ENCODE measurements at regions not wholly inside any gene's neighbourhood (a gene's known extent, or its start where the extent isn't known, plus 50 kb on each side); places are given as distances from the start of the nearest gene placed in this dataset.
"Not testable (repeated sequence)": the region's sequence is repeated elsewhere in the genome, so short reads cannot be mapped to it uniquely, and the experiment has no call there.

- no peak for DNase-seq (ENCODE audit: low read depth, low spot score)
Measured at GRCh38 chr5:91243852-91244251, 139.3 kb downstream of the ARRDC3 start.

DNA sequence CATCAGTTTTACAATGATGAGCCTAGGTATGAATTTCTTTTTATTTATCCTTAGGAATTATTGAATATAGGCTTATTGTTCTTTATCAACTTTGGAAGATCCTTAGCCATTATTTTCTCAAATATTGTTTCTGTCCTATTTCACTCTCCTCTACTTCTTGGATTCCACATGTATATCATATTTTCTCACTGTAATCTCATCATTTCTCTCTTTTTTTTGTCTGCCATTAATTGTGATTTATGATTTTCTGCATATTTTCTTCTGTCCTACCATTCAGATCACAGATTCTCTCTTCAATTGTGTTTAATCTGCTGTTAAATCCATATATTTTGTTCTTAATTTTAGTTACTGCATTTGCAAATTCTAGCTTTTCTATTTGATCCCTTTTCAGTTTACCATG, 139.8 kb downstream of the ARRDC3 start:
- DNase-seq (ENCODE audit: low read depth, low spot score) = no peak

- not testable (repeated sequence) for DNase-seq (ENCODE audit: low read depth, low spot score)
Measured at GRCh38 chr5:91241460-91241859, 141.7 kb downstream of the ARRDC3 start.

- no peak for DNase-seq (ENCODE audit: low read depth, low spot score)
Measured at GRCh38 chr5:91240175-91240574, 142.9 kb downstream of the ARRDC3 start.

DNA sequence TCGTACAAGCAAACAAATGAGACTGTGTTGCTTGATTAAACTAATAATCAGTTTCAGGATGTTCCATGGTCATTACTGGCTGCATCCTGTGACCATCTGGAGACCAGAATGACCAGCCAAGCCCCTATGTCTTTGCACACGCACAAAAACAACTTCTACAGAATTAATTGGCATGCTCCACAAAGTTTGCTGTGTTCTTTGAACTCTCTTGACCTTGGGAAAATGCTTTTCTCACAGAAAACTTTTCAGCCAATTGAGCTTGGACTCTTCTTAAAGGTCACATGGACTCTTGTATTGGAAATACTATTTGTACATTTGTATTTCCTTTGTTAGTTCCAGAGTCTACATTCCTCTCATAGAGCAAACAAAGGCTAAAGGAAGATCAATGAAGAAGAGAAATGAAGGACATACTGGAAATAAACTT, 147.8 kb downstream of the ARRDC3 start:
- DNase-seq (ENCODE audit: low read depth, low spot score) = no peak

- DNase-seq (ENCODE audit: low read depth, low spot score) = no peak
Measured at GRCh38 chr5:91232523-91232922, 150.6 kb downstream of the ARRDC3 start.

GRCh38 chr5:91229031-91229727, 153.9 kb downstream of the ARRDC3 start:
- no peak for DNase-seq (ENCODE audit: low read depth, low spot score)

DNA sequence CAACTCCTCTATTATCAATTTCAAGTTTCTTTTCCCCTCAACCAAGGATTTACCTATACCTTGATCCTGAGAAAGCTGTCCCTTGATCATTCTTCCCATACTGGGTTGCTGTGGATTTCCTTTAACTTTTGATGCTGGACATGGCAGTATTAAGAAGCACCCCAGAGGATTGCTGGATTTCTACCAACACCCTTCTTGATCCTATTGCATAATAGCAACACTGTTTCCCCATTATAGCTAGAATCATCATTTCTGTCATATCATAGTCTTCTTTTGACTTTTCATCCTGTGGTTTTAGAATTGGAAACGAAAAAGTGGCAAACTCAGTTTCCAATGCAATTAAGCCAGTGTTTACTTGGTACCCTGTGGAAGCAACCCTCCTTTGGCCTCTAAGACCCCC, 154.9 kb downstream of the ARRDC3 start:
- no peak for DNase-seq (ENCODE audit: low read depth, low spot score)

GRCh38 chr5:91225848-91226686, 157.1 kb downstream of the ARRDC3 start:
- no peak for DNase-seq (ENCODE audit: low read depth, low spot score)

DNA sequence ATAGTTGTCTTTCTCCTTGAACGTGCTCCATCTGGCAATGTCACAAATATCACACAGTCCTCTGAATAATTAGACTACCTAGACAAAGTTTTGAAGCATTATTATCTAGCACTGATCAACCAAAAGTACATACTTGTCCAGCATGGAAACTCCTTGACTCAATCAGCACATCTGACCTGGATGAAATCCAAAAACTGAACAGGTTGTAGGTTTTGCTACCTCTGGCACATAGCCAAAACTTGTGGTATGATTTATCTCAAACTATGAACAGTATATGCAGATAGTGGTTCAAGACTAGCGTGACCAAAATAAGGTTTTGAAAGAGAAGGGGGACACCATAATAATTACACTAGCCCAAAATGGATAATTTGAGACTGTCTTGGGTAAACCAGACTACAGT, 158.1 kb downstream of the ARRDC3 start:
- DNase-seq (ENCODE audit: low read depth, low spot score) = no peak

DNA sequence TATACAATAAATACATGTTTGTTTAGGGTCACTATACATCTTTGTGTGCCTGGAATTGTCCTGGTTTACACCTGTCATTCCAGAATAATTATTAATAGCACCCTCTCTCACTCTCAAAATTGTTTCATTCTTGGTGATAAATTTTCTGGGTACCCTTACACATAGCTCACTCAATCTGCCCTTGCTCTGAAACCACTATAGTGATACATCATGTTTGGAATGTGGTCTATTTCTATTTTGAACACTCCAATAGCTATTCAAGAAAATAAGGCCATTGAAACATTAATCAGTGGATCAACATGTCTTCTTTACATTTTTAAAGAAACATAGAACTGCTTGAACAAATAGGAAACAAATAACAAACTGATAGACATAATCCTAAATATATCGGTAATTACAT, 158.7 kb downstream of the ARRDC3 start:
- DNase-seq (ENCODE audit: low read depth, low spot score) = no peak

GRCh38 chr5:91223886-91224285, 159.2 kb downstream of the ARRDC3 start:
- no peak for DNase-seq (ENCODE audit: low read depth, low spot score)

- no peak for DNase-seq (ENCODE audit: low read depth, low spot score)
Measured at GRCh38 chr5:91222482-91222881, 160.6 kb downstream of the ARRDC3 start.

DNA sequence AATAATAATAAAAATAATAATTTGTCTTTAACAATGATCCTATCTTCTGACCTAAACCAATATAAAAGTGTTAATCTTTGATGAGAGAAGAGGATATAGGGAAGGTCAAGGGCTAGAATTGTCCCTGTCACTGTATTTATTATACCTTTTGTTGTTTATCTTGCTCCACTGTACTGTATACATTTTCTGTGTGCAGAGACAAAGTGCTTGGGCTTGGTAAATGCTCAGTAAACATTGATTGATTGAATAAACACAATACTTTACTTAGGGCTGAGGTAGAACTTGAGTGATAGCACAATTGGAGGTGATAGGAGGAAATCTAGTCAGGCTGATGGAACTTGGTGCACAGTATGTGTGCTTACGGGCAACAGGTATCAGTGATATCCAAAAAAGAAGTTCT, 161.2 kb downstream of the ARRDC3 start:
- DNase-seq (ENCODE audit: low read depth, low spot score) = no peak

DNA sequence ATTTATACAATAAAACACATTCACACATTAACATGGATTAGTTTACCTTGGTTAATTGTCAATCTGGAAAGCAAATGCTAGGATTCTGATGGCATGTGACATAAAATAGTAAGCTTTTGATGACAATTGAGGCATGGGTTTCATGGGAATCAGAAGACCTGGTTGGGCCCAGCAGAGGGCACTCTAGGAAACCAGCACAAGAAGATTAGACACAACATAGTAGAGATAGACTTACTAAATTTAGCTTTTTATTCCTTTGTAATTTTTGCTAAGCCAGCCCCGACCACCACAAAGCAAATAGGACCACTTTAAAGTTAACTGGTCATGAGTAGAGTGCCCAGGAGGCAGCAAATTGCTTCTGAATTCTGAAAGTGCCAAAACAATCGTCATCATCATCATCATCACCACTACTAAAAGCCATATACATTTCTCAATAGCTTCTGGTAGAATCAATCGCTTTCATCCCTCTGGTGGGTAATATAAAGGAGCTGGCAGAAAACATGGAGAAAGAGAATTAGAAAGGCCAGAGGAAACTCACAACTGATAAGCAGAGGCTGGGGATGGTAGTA, 163.2 kb downstream of the ARRDC3 start:
- DNase-seq (ENCODE audit: low read depth, low spot score) = peak; percentile 39

DNA sequence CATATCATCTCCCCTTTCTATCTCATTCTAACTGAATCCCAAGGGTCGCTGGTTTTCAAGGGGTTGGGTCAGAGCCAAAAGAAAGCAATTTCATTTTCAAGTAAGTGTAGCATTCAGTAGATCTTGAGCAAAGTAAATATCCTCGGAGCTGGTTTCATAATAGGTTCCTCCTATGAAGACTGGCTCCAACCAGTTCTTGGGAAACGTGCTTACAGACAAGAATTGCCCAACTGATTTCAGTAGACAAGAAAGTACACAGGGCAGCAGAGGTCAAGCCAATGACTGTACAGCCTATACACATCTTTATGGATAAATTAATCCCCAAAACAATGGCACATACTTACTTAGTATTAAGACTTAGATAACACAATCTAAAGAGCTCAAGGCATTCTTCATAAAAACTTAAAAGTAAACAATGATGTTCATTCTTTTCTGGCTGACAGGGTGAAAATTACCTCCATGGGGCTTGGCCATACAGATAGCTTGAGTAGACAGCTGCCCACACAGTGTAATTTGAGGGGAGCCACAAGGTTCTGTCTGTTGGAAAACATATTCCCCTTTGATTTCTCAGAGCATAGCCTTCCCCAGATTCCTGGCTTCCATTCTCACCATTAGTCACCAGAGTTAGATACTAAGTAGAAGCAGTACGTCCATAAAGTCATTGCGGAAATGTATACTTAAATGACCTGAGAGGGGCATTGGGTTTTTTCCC, 163.9 kb downstream of the ARRDC3 start:
- DNase-seq (ENCODE audit: low read depth, low spot score) = no peak

DNA sequence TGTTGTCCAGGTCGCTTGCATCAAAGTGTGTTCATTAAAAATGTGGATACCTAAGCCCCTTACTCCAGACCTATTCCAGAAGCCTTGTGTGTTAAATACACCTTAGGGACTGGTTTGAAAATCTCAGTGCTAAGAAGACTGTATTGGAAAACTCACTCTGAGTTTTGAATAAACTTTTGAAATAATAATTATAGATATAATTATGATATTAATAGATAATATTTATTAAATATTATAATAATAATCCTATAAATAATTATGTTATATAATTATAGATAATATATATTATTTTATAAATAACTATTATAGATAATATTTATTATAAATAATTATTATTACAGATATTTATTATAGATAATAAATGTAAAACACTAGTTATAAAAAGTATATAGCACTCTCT, 165.3 kb downstream of the ARRDC3 start:
- DNase-seq (ENCODE audit: low read depth, low spot score) = no peak

DNA sequence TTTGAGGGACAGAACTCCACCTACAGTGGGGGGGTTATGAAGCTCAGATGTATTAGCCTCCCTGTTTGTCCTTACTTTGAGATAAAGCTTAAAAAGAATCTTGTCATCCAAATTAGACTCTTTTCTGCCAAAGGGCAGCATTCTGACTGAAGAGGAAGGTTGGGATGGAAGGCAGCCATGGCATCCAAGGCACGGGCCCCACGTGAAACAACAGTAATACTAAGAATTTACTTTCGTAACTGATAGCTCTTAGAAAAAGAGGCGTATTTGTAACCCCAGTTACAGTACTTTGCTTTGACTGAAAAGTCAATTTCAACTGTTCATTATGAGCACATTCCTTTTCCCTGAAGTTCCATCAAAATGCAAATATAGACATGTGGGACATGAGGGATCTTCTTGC, 168.5 kb downstream of the ARRDC3 start:
- no peak for DNase-seq (ENCODE audit: low read depth, low spot score)

Measured in pulmonary artery endothelial cell (primary cell).